H1 (cell line): ENCODE measurements at regions not wholly inside any gene's neighbourhood (a gene's known extent, or its start where the extent isn't known, plus 50 kb on each side); places are given as distances from the start of the nearest gene placed in this dataset.

Experiments
- CTCF ChIA-PET: fragments of 300-600 bp; sonication (Branson Sonifier 250); formaldehyde crosslinking; loops from one replicate; lab custom pipeline; 2021; ENCODE audit not compliant: partially characterized antibody; lab: Charles Lee
- POLR2A ChIA-PET: fragments of 300-600 bp; sonication (Branson Sonifier 250); formaldehyde crosslinking; loops from one replicate; lab custom pipeline; 2021; ENCODE audit warnings: inconsistent platforms; ENCODE audit not compliant: partially characterized antibody; lab: Charles Lee
- DNase-seq, 2 experiments: peaks; one replicate each; pipeline versions ENCODE4 v3.0.0 to v3.0.0-alpha.2; 2010 to 2022; ENCODE audit warnings: low spot score in 2 of 2, low read depth in 1 of 2, mixed read lengths in 1 of 2
- FAIRE-seq: peaks from 2 replicates; lab custom pipeline; 2011; peaks lifted over from hg19 to GRCh38; lab: Jason Lieb, UNC
- H2AFZ ChIP-seq: 2 replicates; pipeline ENCODE4 v1.8.1; 2012; ENCODE audit warnings: low read length, inconsistent platforms
- H2AK5ac ChIP-seq: 2 replicates; pipeline ENCODE4 v1.6.1; 2013; ENCODE audit warnings: low read depth, low read length
- H2BK120ac ChIP-seq: replicated peaks from 2 replicates; pipeline ENCODE3; 2013; ENCODE audit warnings: low read depth, low read length, inconsistent platforms
- H2BK12ac ChIP-seq: 2 replicates; pipeline ENCODE4 v1.6.1; 2013; ENCODE audit warnings: low read depth, low read length
- H2BK15ac ChIP-seq: 2 replicates; pipeline ENCODE4 v1.6.1; 2013; ENCODE audit warnings: low read length
- H2BK20ac ChIP-seq: 2 replicates; pipeline ENCODE4 v1.6.1; 2013; ENCODE audit warnings: low read length
- H2BK5ac ChIP-seq: 2 replicates; pipeline ENCODE4 v1.6.1; 2013; ENCODE audit warnings: low read depth, low read length
- H3K14ac ChIP-seq: 2 replicates; pipeline ENCODE4 v1.6.1; 2013; ENCODE audit warnings: inconsistent platforms; ENCODE audit not compliant: insufficient read length
- H3K18ac ChIP-seq: 2 replicates; pipeline ENCODE4 v1.6.1; 2013; ENCODE audit warnings: low read length; ENCODE audit errors: extremely low read depth
- H3K23ac ChIP-seq: 2 replicates; pipeline ENCODE4 v1.6.1; 2013; ENCODE audit warnings: inconsistent platforms; ENCODE audit not compliant: insufficient read length
- H3K23me2 ChIP-seq: 2 replicates; pipeline ENCODE4 v1.6.1; 2013; ENCODE audit warnings: low read depth, low read length
- H3K27ac ChIP-seq: 2 replicates; pipeline ENCODE4 v1.6.1; 2011; ENCODE audit warnings: low read depth, low read length, inconsistent platforms
- H3K27me3 ChIP-seq, 4 experiments: replicated peaks in 1 of 4; 1 replicate in 1 of 4; 2 replicates in 3 of 4; pipeline versions ENCODE4 v1.6.1 to v1.8.1; 2011 to 2013; ENCODE audit warnings: low read length in 3 of 4, mild to moderate bottlenecking in 3 of 4, inconsistent platforms in 2 of 4, mixed read lengths in 2 of 4, moderate library complexity in 1 of 4; ENCODE audit not compliant: control insufficient read depth in 3 of 4, insufficient read depth in 3 of 4; ENCODE audit errors: extremely low read depth in 1 of 4
- H3K36me3 ChIP-seq, 4 experiments: 2 replicates each; pipeline versions ENCODE4 v1.6.1 to v1.8.1; 2011 to 2013; ENCODE audit warnings: mild to moderate bottlenecking in 4 of 4, low read length in 3 of 4, moderate library complexity in 2 of 4, control low read depth in 1 of 4, inconsistent platforms in 1 of 4; ENCODE audit not compliant: insufficient read depth in 4 of 4, control insufficient read depth in 2 of 4
- H3K4ac ChIP-seq: replicated peaks from 2 replicates; pipeline ENCODE3; 2013; ENCODE audit warnings: low read length, low read depth, mixed read lengths, inconsistent platforms; ENCODE audit not compliant: insufficient read length
- H3K4me1 ChIP-seq, 4 experiments: replicated peaks in 1 of 4; 1 replicate in 1 of 4; 2 replicates in 3 of 4; pipeline versions ENCODE4 v1.6.1 to v1.8.1; 2011 to 2013; ENCODE audit warnings: low read length in 3 of 4, inconsistent platforms in 2 of 4, mixed read lengths in 1 of 4; ENCODE audit not compliant: insufficient read depth in 4 of 4, control insufficient read depth in 3 of 4
- H3K4me2 ChIP-seq, 2 experiments: 2 replicates each; pipeline versions ENCODE4 v1.6.1 to v1.8.1; 2011 to 2013; ENCODE audit warnings: low read depth in 2 of 2, low read length in 2 of 2, control low read depth in 1 of 2, inconsistent platforms in 1 of 2, mild to moderate bottlenecking in 1 of 2; ENCODE audit not compliant: insufficient read depth in 1 of 2
- H3K4me3 ChIP-seq, 4 experiments: fragments of 200-600, 300-600 bp in 1 of 4; sonication (generic), shearing (Covaris generic), sonication (Bioruptor Twin) in 1 of 4; 2 replicates each; pipeline versions ENCODE4 v1.5.1 to v1.8.1; 2011 to 2016; ENCODE audit warnings: low read length in 4 of 4, low read depth in 3 of 4, control low read depth in 2 of 4, inconsistent platforms in 2 of 4, mild to moderate bottlenecking in 2 of 4, mixed read lengths in 1 of 4, moderate library complexity in 1 of 4; ENCODE audit not compliant: insufficient read depth in 2 of 4; ENCODE audit errors: extremely low read depth in 1 of 4
- H3K56ac ChIP-seq: replicated peaks from 2 replicates; pipeline ENCODE3; 2013; ENCODE audit warnings: low read depth, mild to moderate bottlenecking, mixed read lengths, low read length, inconsistent platforms; ENCODE audit not compliant: insufficient read length
- H3K79me1 ChIP-seq: 2 replicates; pipeline ENCODE4 v1.6.1; 2013; ENCODE audit warnings: low read depth, low read length, control low read depth
- H3K79me2 ChIP-seq, 2 experiments: 2 replicates each; pipeline versions ENCODE4 v1.6.1 to v1.8.1; 2012 to 2013; ENCODE audit warnings: low read length in 2 of 2, mild to moderate bottlenecking in 2 of 2, inconsistent platforms in 1 of 2; ENCODE audit not compliant: insufficient read depth in 2 of 2, control insufficient read depth in 1 of 2
- H3K9ac ChIP-seq, 4 experiments: replicated peaks in 1 of 4; 1 replicate in 1 of 4; 2 replicates in 3 of 4; pipeline versions ENCODE4 v1.6.1 to v1.8.1; 2011 to 2013; ENCODE audit warnings: low read depth in 3 of 4, low read length in 3 of 4, control low read depth in 2 of 4, mild to moderate bottlenecking in 2 of 4, moderate library complexity in 2 of 4, inconsistent platforms in 1 of 4; ENCODE audit errors: extremely low read depth in 1 of 4
- H3K9me3 ChIP-seq, 2 experiments: 2 replicates each; pipeline versions ENCODE4 v1.6.1 to v1.8.1; 2012 to 2013; ENCODE audit warnings: mild to moderate bottlenecking in 2 of 2, moderate library complexity in 2 of 2, control low read depth in 1 of 2, inconsistent platforms in 1 of 2, low read depth in 1 of 2, low read length in 1 of 2, mixed read lengths in 1 of 2; ENCODE audit not compliant: insufficient read depth in 2 of 2
- H4K20me1 ChIP-seq, 2 experiments: replicated peaks in 1 of 2; 2 replicates each; pipeline versions ENCODE3 to v1.8.1; 2011 to 2013; ENCODE audit warnings: inconsistent platforms in 2 of 2, low read length in 2 of 2, mild to moderate bottlenecking in 1 of 2; ENCODE audit not compliant: insufficient read depth in 2 of 2, control insufficient read depth in 1 of 2
- H4K5ac ChIP-seq: 2 replicates; pipeline ENCODE4 v1.6.1; 2013; ENCODE audit warnings: low read length, low read depth, mixed read lengths, inconsistent platforms; ENCODE audit not compliant: insufficient read length
- H4K8ac ChIP-seq: 2 replicates; pipeline ENCODE4 v1.8.0; 2013; ENCODE audit warnings: mild to moderate bottlenecking, moderate library complexity, low read length, inconsistent platforms; ENCODE audit not compliant: insufficient read depth; ENCODE audit errors: extremely low read depth
- H4K91ac ChIP-seq: replicated peaks from 2 replicates; pipeline ENCODE3; 2013; ENCODE audit warnings: low read length, mixed read lengths, inconsistent platforms; ENCODE audit not compliant: insufficient read length
- MAFK ChIP-seq: IDR thresholded peaks from 2 replicates; pipeline ENCODE4 v1.6.1; 2012; ENCODE audit warnings: low read depth, mild to moderate bottlenecking, improper control_type of control experiment, low read length
- WGBS, 2 experiments: shearing (Covaris generic) in 1 of 2; methylation state at CpG; one replicate each; pipeline versions ENCODE4 v1.1.6 to v1.1.7; 2013 to 2015; ENCODE audit warnings: low lambda C conversion rate in 2 of 2, mixed read lengths in 2 of 2, inconsistent platforms in 1 of 2, low coverage in 1 of 2, missing lambda C conversion rate in 1 of 2; ENCODE audit not compliant: insufficient replicate concordance in 2 of 2, insufficient coverage in 1 of 2, insufficient read length in 1 of 2; ENCODE audit errors: extremely low coverage in 1 of 2, missing lambda C conversion rate in 1 of 2; 5-methylcytosine and 5-hydroxymethylcytosine counted together
- TF ChIP-seq, protein P1 (sequence below): IDR thresholded peaks from 2 replicates; pipeline ENCODE4 v1.6.1; 2011; ENCODE audit warnings: low read length, improper control_type of control experiment

- H3K27ac ChIP-seq = no peak overlapping the region
- no peak overlapping the region for H3K4ac ChIP-seq
- H3K23ac ChIP-seq = no peak overlapping the region
- H3K9ac ChIP-seq = no peak overlapping the region
- H4K5ac ChIP-seq = no peak overlapping the region
- no peak overlapping the region for H4K8ac ChIP-seq
- ChIA-PET CTCF (no interaction called here), POLR2A (no interaction called here)
- no peak overlapping the region for H3K18ac ChIP-seq
- whole genome bisulfite sequencing, 2 experiments = 97% methylated on average over 4 of the region's 4 CpGs; no CpG with 5 or more reads in 1 of the 2 experiments
- H2BK12ac ChIP-seq = no peak overlapping the region
- H3K4me1 ChIP-seq = peaks cover 0 to 3% (median 1%) of the 10 kb centered on the region in 4 experiments; a peak in 2 of 7 replicates
- no peak overlapping the region for H3K4me3 ChIP-seq
- H2BK20ac ChIP-seq = no peak overlapping the region
- H3K9me3 ChIP-seq = no peaks in the 10 kb centered on the region
- DNase-seq = no peak
- H2AK5ac ChIP-seq = no peak overlapping the region
- no peaks in the 10 kb centered on the region for H3K36me3 ChIP-seq
- H3K14ac ChIP-seq = no peak overlapping the region
- H3K27me3 ChIP-seq = peaks cover 0 to 2% (median 0%) of the 10 kb centered on the region in 4 experiments; a peak in 3 of 7 replicates
- no peak for TF ChIP-seq MAFK
- TF ChIP-seq, protein P1, sequence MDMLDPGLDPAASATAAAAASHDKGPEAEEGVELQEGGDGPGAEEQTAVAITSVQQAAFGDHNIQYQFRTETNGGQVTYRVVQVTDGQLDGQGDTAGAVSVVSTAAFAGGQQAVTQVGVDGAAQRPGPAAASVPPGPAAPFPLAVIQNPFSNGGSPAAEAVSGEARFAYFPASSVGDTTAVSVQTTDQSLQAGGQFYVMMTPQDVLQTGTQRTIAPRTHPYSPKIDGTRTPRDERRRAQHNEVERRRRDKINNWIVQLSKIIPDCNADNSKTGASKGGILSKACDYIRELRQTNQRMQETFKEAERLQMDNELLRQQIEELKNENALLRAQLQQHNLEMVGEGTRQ = no peak
- H4K20me1 ChIP-seq = no peaks in the 10 kb centered on the region
- H3K4me2 ChIP-seq = no peak overlapping the region
- H2BK120ac ChIP-seq = no peak overlapping the region
- no peaks in the 10 kb centered on the region for H3K79me1 ChIP-seq
- H2AFZ ChIP-seq = no peak overlapping the region
- no peak overlapping the region for H4K91ac ChIP-seq
- no peak overlapping the region for H2BK15ac ChIP-seq
- H3K79me2 ChIP-seq = no peaks in the 10 kb centered on the region
- no peak overlapping the region for H2BK5ac ChIP-seq
- no peaks in the 10 kb centered on the region for H3K23me2 ChIP-seq
- FAIRE-seq = no peak
- H3K56ac ChIP-seq = no peak overlapping the region
These were observed 234.1 kb upstream of the DAB2 start for GRCh38 chr5:39658866-39659265.
